GM18519 (cell line): ENCODE measurements at regions not wholly inside any gene's neighbourhood (a gene's known extent, or its start where the extent isn't known, plus 50 kb on each side); places are given as distances from the start of the nearest gene placed in this dataset.

ENCODE experiments used
- ATAC-seq: cut with Tn5 transposase; IDR thresholded peaks from one replicate; pipeline ENCODE4 v1.9.1; 2021; ENCODE audit warnings: mild to moderate bottlenecking, moderate library complexity; ENCODE audit not compliant: unreplicated experiment, low FRiP score

DNA sequence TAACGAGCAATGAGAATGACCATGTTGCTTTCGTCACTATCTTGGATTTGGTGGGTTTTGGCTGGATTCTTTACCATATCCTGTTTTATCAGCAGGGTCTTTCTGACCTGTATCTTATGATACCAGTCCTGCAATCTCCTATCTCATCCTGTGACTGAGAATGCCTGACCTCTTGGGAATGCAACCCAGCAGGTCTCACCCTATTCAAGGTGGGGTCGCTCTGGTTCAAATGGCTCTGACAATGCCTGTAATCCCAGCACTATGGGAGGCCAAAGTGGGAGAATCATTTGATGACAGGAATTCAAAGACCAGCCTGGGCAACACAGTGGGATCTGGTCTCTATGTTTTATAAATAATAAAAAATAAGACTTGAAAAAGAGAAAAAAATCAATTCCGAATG is 173.5 kb downstream of the ACTR3 start:
- ATAC-seq, result no peak

DNA sequence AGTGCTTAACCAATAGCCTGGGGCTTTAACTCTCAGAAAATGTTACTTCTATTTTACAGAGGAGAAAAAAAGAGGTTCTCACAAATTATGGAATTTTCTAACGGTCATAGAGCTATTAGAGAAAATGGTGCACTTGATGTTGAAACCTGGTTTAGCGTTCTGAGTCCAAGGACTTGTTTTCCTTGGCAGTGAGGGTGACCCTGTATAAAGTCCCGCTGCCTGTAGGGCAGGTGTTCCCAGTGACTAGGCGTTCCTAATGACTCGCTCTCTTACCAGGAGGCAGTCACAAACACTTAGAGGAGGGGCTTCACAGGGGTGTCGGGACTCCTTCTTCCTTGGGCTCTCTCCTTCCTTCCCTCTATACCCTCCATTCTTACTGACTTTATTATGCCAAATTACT is 175.8 kb downstream of the ACTR3 start:
- no peak for ATAC-seq

DNA sequence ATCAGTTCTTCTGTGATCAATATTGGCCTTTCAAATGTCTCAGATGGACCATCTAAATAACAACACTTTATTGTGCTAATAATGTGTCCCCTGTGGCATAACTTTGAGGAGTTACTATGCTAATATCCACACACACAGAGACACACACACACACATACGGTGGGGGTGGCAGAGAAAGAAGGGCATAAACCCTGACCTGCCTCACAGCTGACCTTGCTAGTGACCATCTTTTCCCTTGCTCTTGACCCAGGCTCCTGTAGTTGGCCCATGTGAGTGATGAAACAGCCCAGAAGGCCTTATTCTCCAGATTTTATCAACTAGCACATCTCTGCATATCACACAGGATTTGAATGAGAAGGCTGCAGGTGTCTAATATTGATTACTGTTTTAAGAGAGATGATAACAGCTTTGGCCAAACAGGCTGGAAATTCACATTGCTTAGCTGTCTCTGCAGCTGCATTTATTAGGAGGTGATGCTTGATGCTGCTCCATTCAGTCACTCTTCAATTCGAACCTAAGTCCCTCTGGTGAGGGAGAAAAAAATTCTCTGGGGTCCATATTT is 176.4 kb downstream of the ACTR3 start:
- no peak for ATAC-seq

DNA sequence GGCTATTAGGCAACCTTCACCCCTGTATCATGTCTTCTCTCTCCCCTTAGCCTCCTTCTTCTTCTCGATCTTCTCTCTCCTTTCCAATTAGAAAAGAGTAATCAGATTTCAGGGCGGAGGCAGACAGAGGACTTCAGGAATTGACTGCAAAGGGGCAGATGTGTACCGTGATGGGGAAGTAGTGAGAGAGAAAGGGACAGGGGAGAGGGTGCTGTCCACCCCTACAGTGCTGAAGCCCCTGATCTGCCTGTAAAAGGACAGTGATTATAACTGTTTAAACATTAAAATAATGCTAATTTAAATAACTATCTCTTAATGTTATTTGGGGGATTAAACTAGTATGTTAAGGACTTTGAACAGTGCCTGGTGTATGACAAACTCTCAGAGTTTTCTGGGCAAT is 178.5 kb downstream of the ACTR3 start:
- ATAC-seq, result no peak

DNA sequence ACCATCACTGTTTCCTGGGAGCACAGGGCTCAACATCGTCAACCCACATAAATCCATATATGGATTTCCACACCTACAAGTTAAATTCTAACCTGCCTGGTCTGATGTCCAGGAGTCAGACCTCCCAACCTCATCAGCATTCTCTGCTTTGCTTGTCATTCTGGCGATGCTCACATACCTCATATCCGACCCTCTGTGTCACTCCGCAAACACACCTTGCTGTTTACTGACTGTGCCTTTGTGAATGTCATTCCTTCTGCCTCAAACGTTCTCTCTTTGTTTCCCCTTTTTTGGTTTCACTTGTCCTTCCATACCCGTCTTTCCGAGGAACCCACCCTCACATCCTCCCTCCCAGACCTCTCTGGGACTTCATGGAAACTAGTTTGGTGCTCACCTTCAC is 187.1 kb downstream of the ACTR3 start:
- no peak for ATAC-seq

DNA sequence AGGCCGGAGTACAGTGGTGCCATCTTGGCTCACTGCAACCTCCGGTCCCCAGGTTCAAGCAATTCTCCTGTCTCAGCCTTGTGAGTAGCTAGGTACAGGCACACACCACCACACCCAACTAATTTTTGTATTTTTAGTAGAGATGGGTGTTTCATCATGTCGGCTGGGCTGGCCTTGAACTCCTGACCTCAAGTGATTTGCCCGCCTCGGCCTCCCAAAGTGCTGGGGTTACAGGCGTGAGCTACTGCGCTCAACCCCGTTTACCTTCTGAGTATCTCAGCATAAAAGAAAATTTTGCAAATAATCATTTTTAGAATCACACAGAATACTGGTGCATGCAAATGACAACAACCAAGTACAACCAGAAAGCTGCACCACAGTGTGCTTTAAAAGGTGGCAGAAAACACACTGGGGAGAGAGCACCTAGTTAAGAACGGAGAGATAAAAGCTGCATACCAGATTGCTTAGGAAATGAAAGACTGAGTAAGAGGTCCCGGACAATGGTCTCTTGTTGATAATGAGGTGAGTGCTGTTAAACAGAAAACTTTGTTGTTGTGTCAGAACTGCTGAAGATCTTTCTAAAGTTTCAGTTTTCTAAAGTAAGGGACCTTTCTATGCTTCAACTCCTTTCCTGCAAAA is 189.6 kb downstream of the ACTR3 start:
- ATAC-seq, result no peak

DNA sequence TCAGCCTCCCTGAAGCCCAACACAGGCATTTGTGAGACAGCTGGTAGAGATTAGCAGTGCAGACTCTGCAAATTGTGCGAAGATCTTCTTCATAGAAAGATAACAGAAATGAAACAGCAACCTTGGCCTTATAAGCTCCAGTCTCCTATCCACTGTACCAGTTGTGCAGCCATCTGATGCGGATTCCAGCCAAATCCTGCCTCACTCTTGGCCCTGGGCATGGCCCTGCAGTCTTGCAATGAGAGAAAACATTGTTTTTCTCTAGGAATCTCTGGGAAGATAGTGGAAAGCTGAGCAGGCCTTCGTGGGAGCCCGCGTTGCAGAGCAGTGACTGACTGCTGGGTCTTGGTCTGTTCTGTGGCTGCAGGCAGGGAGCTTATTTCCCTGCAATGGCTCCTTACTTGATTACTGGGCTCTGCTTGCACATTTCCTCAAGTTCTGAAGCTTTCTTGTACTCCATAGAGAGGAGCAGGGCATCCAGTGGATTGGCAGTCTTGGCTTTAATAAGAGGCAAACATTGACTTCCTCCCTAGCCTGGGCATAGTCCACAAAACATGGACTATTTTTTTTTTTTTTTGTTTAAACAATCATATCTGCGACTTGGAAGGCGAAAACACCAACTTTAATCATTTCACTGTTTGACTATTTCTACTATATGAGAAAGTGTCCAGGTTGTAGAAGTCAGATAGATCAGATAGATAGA is 193.0 kb downstream of the ACTR3 start:
- no peak for ATAC-seq

DNA sequence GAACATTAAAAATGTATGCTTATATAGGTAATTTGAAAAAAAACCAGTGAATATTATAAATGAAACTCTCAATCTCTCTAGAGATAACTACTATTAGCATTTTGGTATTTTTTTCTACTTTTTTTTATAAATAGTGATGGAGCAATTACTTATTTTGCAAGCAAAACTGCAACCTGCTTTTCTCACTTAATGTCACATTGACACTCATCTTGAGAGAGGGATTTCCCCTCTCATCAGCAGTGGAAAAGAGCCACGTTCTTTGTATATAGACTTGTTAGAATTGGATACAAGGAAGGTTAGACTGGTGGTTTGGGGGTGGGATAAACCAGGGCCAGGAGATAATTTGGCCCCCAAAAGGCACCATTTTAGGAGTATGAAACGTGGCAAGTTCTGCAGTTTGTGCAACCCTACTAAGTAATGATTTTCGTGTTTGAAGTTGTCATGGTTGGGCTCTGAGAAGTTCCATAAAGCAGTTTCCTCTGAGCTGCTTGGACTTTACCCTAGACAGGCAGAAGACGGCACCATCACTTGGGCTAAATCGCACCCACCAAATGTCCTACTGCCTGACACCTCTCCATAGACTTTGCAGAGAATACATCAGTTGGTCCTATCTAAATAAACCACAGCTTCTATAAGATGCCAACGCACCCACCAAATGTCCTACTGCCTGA is 194.0 kb downstream of the ACTR3 start:
- ATAC-seq, result peak; percentile 63

DNA sequence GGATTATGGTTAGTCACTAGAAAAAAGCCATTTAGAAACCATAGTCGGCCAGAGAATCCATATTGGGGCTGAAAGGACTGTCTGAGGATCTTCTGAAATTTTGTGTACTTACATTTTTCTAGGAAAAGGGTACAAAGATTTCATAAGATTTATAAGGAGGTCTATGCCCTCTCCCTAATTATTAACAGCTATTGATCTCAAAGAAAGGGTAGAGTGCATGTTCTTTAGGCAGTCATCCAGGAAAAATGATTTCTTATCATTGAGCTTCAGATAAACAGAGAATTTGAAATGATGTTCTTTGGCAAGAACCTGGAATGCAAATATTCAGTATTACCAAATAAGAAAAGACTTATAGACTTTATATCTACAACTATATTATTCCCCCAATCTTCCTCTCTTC is 195.3 kb downstream of the ACTR3 start:
- ATAC-seq, result no peak

DNA sequence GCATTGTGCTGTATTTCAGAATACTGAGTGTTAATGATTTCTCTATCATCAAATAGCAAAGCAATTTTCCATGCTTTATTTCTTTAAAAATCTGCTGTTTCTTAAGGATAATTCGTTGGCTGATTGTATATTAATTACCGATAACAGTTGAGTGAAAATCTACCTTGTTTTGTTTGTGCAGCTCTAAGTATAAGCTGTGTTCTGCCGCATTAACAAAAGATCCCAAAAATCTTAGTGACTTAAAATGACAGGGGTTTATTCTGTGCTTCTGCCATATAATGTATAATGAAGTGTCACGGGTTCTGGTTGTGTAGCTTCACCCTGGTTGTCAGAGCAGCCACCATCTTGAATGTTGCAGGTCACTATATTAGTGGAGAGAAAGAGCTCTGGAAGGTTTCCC is 196.1 kb downstream of the ACTR3 start:
- no peak for ATAC-seq

DNA sequence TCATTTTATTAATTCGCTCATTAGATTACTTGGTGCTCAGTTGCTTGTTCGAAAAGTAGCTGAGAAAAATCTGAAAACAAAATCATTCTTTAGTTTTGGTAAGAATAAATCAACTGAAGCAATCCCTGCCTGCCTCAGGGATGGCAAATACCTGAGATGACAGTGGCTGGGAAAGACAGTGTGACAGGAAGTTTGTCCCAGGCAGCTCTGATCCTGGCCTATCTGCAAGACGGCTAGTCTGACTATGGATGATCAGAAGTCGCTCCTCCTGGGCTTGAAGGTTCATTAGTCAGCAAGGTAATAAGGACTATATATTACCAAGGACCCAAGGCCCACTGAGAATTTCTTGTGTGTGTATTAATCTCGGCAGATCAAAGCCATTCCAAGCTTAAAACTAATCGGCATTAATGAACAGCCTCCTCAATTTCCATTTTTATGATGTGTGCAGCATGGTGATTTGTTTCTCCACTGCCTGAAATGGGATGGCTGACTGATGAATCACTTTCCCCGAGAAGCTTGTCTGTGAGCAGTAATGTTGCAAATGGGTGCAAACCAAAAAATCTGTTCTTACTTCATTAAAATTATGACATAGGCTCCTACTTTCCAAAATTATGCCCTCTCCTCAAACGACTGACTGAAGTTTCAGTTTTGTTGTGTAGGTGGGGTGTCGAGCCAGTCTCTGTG is 199.9 kb downstream of the ACTR3 start:
- ATAC-seq, result no peak

DNA sequence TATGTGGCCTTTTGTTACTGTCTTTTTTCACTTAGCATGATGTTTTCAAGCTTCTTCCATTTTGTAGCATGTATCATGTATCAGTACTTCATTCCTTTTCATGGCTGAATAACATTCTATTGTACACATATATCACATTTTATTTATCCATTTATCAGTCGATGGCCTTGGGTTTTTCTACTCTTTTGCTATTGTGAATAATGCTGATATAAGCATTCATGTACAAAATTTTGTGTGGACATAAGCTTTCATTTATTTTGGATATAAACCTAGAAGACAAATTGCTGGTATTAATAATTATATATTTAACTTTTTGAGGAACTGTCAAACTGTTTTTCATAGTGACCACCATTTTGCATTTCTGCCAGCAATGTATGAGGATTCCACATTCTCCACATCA is 201.1 kb downstream of the ACTR3 start:
- no peak for ATAC-seq

DNA sequence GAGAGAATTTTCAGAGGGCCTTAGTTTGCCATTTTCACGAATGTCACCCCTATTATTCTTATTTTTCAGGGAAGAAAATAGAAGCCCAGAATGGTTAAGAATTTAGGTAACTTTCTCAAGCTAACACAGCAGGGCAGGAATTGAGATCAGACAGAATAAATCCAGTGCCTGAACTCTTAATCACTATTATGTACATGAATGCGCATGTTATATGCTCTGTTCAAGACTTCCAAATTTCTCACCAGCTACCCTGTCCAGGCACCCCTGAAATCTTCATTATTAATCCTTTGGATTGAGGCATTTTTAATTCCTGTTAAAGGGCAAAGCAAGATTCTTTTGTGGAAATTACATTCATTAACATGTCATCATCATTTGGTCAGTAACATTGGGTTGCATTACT is 218.4 kb downstream of the ACTR3 start:
- no peak for ATAC-seq

DNA sequence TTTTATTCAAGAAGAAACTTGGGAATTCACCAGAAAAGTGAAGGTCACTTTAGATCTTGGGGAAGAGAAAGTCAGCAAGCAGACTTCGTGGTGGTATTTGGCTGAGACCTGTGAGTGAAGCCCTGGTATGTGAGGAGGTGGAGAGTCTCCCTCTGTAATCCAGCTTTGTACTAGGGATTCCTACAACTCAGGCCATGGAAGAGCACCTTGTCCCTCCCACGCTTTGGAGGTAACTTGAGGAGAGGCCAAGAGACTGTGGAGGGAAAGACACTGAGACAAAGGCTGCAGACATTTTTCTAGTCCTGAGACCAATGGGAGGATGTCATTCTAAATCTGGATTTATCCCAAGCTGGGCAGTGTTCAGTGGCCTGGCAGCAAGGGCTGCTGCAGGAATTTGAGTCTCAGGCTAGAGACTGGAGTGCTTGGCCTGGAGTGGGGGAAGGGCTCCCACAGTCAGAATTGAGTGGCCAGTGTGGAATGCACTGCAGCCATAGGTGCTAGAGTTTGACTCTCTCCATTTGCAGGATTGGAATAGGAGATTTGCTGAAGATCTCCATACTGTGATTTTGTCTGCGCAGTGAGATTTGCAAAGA is 219.0 kb downstream of the ACTR3 start:
- no peak for ATAC-seq

DNA sequence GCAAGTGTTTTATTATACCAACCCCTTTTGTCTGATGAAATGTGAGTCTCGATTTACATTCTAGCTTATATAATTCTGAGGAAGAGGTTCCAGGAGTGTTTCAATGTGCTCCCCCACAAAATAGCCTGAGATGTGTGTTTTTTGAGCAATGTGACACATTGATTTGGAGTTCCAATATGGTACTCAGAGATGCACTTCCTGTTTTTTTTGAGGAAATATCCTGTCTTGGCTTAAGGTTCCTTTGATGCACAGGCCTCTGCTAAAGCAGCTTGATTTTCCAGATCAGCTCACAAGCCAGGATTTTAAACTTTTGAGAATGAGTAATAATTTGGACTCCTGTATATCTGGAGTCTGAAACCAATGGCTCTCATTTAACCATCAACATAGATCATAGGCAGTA is 221.4 kb downstream of the ACTR3 start:
- ATAC-seq, result no peak

DNA sequence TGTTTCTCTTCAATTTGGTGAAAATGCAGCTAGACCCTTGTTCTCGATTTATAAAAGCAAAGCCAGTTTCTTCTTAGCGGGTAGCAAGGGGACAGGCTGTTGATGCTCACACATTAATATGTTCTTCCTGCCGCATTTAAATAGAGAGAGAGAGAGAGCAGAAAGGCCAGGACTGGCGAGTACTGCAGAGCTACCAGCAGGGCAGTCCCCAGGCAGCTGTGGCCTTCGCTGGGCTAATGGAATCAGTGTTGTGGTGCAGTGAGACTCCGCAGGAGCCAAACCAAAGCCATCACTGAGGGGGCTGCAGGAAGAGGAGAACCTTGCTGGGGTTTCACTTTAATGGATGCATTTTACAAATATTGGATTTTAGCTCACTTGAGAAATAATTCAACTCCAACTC is 223.6 kb downstream of the ACTR3 start:
- ATAC-seq, result no peak

DNA sequence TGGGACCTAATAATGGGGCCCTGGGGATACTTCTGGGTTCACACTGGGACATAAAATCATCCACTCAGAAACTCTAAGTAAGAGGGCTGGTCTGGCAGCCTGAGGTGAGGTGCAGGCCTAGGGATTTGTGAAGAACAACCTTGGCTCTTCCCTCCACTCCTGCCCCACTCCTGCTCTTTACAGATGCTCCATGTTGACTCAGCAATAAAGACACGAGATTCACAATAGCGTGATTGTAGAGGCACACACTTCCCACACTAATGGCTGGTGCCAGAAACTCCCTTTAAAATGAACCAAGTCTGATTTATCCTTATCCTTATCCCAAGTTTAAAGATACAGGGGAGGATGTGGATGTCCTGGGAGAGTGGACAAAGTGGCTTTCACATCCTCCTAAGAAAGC is 228.2 kb downstream of the ACTR3 start:
- no peak for ATAC-seq

DNA sequence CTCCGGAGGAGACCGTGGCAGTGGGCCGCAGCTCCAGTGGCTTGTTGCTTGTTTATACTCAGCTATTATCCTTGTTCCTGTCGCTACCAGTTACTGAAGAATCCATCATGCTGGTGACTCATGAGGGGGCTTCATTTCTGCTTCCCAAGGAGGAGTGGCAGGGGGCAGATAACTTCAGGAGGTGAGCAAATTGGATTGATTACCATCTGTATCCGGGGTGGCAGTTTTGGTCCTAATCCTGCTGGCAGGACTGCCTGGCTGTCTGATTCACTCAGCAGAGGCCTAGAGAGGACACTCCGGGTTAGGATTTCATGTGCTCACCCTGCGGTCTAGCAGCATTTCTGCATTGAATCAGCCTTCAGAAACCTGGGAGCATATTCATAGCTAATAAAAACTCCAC is 230.0 kb downstream of the ACTR3 start:
- ATAC-seq, result no peak

DNA sequence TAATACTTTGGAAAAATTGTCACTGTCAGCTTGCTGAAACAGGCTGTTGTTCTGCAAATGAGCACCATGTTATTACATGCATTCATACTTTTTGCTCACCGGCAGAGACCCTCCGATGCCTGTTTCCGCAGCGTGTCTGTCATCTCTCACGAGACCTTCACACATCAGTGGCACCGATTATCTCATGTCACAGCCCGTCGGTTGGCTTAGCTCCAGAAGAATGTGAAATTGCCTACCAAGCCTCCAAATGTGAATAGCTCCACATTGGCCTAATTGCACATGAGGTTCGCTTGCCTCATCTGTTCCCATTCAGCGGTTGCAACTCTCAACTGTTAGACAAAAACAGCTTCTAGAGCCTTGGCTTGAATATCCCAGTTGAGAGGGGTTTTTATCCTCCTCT is 233.0 kb downstream of the ACTR3 start:
- ATAC-seq, result no peak

DNA sequence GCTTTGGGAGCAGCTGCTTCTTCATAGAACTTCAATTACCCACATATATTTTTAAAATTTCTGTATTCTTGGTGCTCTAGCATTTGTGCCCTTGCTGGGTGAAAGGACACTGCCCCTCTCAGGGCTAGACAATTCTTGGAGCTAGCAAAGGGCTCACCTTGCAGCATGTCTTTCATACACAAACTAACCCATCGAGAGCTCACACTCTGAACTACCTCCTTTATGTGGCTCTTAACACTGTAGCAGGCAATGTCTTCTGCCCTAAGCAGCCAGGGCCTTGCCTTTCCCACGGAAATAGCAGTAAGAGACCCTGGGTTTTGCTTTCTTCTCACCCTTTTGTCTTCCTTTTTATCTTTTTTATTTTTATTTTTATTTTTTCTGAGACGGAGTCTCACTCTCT is 234.0 kb downstream of the ACTR3 start:
- ATAC-seq, result no peak

DNA sequence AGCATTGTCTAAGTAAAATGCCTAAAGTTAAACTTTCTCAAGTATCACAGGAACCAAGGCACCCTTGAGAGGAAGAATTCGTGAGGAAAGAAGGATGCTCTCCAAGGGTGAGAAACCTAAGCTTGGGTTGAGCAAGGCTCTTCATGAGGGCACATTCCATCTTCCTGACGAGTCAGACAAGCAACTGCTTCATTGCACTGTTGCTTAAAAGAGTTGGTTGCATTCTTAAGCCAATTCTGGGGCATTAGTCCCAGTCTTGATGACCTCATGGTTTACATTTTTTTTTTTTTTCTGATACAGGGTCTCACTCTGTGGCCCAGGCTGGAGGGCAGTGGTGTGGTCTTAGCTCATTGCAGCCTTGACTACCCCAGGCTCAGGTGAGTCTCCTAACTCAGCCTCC is 237.5 kb downstream of the ACTR3 start:
- ATAC-seq, result no peak
